H1 (cell line): ENCODE measurements at regions not wholly inside any gene's neighbourhood (a gene's known extent, or its start where the extent isn't known, plus 50 kb on each side); places are given as distances from the start of the nearest gene placed in this dataset.

Source experiments
- KDM4A ChIP-seq: IDR thresholded peaks from one replicate; pipeline ENCODE4 v1.7.1; 2012; ENCODE audit warnings: low read depth, mild to moderate bottlenecking, moderate library complexity, low read length, inconsistent platforms; ENCODE audit not compliant: severe bottlenecking
- POLR2A ChIP-seq, 2 experiments: IDR thresholded peaks; 1 replicate in 1 of 2; 2 replicates in 1 of 2; pipeline ENCODE4 v1.6.1; 2011; ENCODE audit warnings: low read depth in 2 of 2, low read length in 2 of 2, mild to moderate bottlenecking in 2 of 2; ENCODE audit errors: control extremely low read depth in 1 of 2
- POLR2AphosphoS5 ChIP-seq: IDR thresholded peaks from 2 replicates; pipeline ENCODE4 v1.6.1; 2011; ENCODE audit warnings: low read depth, low read length
- RNF2 ChIP-seq: fragments of 200-900, 300-1000 bp; sonication (generic); IDR thresholded peaks from 2 replicates; pipeline ENCODE4 v1.7.1; 2016; ENCODE audit warnings: borderline replicate concordance, low read depth, mild to moderate bottlenecking, antibody characterized with exemption, low read length; ENCODE audit not compliant: poor library complexity, severe bottlenecking; ENCODE audit errors: missing control alignments
- SP4 ChIP-seq: IDR thresholded peaks from 2 replicates; pipeline ENCODE4 v1.6.1; 2012; ENCODE audit warnings: low read length, inconsistent platforms
- TF ChIP-seq, protein P1 (sequence below): fragments of 300-600 bp; sonication (generic); IDR thresholded peaks from 2 replicates; pipeline ENCODE4 v1.7.1; 2012; ENCODE audit warnings: low read length, moderate library complexity, mild to moderate bottlenecking, inconsistent platforms; ENCODE audit not compliant: insufficient replicate concordance

DNA sequence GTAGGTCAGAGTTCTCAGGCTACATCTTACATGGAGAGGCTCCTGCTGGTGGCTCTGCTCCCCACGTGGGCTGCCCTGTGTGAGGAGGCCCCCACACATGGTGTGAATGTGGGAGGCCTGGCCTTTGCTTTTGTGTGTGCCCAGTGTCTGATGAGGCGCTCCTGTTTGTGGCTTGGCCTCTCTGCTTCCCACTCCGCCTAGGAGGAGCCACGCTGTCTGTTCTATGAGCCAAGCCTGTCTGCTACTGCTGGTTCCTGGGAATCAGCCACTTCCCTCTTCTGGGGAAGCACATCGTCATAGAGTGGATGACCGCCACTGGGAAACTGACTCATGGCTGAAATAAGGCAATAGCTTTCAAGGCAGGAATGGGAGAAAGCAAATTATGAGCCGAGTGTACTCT lies 87.1 kb downstream of the CYP26A1 start (continued):
- TF ChIP-seq, protein P1, sequence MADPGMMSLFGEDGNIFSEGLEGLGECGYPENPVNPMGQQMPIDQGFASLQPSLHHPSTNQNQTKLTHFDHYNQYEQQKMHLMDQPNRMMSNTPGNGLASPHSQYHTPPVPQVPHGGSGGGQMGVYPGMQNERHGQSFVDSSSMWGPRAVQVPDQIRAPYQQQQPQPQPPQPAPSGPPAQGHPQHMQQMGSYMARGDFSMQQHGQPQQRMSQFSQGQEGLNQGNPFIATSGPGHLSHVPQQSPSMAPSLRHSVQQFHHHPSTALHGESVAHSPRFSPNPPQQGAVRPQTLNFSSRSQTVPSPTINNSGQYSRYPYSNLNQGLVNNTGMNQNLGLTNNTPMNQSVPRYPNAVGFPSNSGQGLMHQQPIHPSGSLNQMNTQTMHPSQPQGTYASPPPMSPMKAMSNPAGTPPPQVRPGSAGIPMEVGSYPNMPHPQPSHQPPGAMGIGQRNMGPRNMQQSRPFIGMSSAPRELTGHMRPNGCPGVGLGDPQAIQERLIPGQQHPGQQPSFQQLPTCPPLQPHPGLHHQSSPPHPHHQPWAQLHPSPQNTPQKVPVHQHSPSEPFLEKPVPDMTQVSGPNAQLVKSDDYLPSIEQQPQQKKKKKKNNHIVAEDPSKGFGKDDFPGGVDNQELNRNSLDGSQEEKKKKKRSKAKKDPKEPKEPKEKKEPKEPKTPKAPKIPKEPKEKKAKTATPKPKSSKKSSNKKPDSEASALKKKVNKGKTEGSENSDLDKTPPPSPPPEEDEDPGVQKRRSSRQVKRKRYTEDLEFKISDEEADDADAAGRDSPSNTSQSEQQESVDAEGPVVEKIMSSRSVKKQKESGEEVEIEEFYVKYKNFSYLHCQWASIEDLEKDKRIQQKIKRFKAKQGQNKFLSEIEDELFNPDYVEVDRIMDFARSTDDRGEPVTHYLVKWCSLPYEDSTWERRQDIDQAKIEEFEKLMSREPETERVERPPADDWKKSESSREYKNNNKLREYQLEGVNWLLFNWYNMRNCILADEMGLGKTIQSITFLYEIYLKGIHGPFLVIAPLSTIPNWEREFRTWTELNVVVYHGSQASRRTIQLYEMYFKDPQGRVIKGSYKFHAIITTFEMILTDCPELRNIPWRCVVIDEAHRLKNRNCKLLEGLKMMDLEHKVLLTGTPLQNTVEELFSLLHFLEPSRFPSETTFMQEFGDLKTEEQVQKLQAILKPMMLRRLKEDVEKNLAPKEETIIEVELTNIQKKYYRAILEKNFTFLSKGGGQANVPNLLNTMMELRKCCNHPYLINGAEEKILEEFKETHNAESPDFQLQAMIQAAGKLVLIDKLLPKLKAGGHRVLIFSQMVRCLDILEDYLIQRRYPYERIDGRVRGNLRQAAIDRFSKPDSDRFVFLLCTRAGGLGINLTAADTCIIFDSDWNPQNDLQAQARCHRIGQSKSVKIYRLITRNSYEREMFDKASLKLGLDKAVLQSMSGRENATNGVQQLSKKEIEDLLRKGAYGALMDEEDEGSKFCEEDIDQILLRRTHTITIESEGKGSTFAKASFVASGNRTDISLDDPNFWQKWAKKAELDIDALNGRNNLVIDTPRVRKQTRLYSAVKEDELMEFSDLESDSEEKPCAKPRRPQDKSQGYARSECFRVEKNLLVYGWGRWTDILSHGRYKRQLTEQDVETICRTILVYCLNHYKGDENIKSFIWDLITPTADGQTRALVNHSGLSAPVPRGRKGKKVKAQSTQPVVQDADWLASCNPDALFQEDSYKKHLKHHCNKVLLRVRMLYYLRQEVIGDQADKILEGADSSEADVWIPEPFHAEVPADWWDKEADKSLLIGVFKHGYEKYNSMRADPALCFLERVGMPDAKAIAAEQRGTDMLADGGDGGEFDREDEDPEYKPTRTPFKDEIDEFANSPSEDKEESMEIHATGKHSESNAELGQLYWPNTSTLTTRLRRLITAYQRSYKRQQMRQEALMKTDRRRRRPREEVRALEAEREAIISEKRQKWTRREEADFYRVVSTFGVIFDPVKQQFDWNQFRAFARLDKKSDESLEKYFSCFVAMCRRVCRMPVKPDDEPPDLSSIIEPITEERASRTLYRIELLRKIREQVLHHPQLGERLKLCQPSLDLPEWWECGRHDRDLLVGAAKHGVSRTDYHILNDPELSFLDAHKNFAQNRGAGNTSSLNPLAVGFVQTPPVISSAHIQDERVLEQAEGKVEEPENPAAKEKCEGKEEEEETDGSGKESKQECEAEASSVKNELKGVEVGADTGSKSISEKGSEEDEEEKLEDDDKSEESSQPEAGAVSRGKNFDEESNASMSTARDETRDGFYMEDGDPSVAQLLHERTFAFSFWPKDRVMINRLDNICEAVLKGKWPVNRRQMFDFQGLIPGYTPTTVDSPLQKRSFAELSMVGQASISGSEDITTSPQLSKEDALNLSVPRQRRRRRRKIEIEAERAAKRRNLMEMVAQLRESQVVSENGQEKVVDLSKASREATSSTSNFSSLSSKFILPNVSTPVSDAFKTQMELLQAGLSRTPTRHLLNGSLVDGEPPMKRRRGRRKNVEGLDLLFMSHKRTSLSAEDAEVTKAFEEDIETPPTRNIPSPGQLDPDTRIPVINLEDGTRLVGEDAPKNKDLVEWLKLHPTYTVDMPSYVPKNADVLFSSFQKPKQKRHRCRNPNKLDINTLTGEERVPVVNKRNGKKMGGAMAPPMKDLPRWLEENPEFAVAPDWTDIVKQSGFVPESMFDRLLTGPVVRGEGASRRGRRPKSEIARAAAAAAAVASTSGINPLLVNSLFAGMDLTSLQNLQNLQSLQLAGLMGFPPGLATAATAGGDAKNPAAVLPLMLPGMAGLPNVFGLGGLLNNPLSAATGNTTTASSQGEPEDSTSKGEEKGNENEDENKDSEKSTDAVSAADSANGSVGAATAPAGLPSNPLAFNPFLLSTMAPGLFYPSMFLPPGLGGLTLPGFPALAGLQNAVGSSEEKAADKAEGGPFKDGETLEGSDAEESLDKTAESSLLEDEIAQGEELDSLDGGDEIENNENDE: no peak
- TF ChIP-seq SP4: no peak
- no peak for TF ChIP-seq RNF2
- no peak for TF ChIP-seq POLR2AphosphoS5
- no peak for TF ChIP-seq KDM4A
- no peak for TF ChIP-seq POLR2A (IDR thresholded peaks at IDR 0.05; ENCODE audit: control extremely low read depth in 1 of 2, low read depth in 2 of 2, low read length in 2 of 2)
